Esophagus muscularis mucosa (tissue), 4 donors: ENCODE measurements at regions not wholly inside any gene's neighbourhood (a gene's known extent, or its start where the extent isn't known, plus 50 kb on each side); places are given as distances from the start of the nearest gene placed in this dataset.

ENCODE experiments used
- DNase-seq: peaks from one replicate; pipeline ENCODE4 v3.0.0-alpha.2; 2017; ENCODE audit errors: extremely low spot score
- H3K27ac ChIP-seq, 4 donors: fragments of 200-600 bp; sonication (generic); replicated peaks in 1 of 4; 1 replicate in 3 of 4; 2 replicates in 1 of 4; pipeline ENCODE4 v1.5.1; 2016 to 2019; ENCODE audit warnings: mild to moderate bottlenecking in 1 of 4
- H3K27me3 ChIP-seq, 4 donors: fragments of 200-600 bp; sonication (generic); one replicate each; pipeline versions ENCODE4 v1.5.1 to v1.6.0; 2016 to 2019
- H3K36me3 ChIP-seq, 4 donors: fragments of 200-600 bp; sonication (generic); one replicate each; pipeline ENCODE4 v1.5.1; 2016 to 2019
- H3K4me1 ChIP-seq, 4 donors: fragments of 200-600 bp; sonication (generic); one replicate each; pipeline ENCODE4 v1.5.1; 2016 to 2019
- H3K4me3 ChIP-seq, 4 donors: fragments of 200-600 bp; sonication (generic); 1 replicate in 2 of 4; 2 replicates in 2 of 4; pipeline ENCODE4 v1.5.1; 2016 to 2019; ENCODE audit warnings: mild to moderate bottlenecking in 4 of 4, moderate library complexity in 1 of 4
- H3K9me3 ChIP-seq, 4 donors: fragments of 200-600 bp; sonication (generic); 1 replicate in 3 of 4; 2 replicates in 1 of 4; pipeline ENCODE4 v1.5.1; 2016 to 2019
- EP300 ChIP-seq: sonication (generic); formaldehyde crosslinking; IDR thresholded peaks from one replicate; pipeline ENCODE4 v1.6.1; 2017; ENCODE audit warnings: antibody characterized with exemption
- POLR2A ChIP-seq: fragments of 450-650 bp; IDR thresholded peaks from one replicate; pipeline ENCODE4 v1.6.1; 2017; ENCODE audit warnings: antibody characterized with exemption, moderate library complexity, mild to moderate bottlenecking, low read depth
- POLR2AphosphoS5 ChIP-seq, 2 donors: sonication (generic); formaldehyde crosslinking; IDR thresholded peaks; one replicate each; pipeline ENCODE4 v1.6.1; 2017; ENCODE audit warnings: antibody characterized with exemption in 2 of 2
- WGBS: methylation state at CpG from one replicate; pipeline ENCODE4 v1.1.5; 2018; 5-methylcytosine and 5-hydroxymethylcytosine counted together
- intact Hi-C: fragments of 100-400 bp; cut with DNase I; formaldehyde crosslinking; loops from one replicate; pipeline ENCODE4 v1.15.1; 2023
- TF ChIP-seq, protein P1 (sequence below), 3 experiments: fragments of 200-600 bp in 2 of 3; fragments of 450-650 bp in 1 of 3; sonication (generic) in 2 of 3; IDR thresholded peaks; one replicate each; pipeline ENCODE4 v1.5.1; 2017 to 2019; ENCODE audit warnings: antibody characterized with exemption in 3 of 3, mild to moderate bottlenecking in 2 of 3, moderate library complexity in 1 of 3

DNA sequence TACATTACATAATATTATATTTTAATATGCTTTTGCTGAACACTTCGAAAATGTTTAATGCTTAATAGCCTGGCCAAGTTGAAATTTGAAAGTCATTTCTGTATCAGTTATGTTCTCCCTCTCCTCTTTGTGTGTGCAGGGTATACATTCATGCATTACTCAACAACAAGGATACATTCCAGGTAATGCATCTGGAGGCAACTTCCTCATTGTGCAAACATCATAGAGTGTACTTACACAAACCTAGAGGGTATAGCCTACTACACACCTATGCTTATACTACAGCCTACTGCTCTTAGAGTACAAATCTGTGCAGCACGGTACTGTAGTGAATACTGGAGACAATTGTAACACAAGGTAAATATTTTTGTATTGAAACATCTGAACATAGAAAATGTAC, 407.3 kb downstream of the MRPL39 start:
- intact Hi-C loops: no loop called here
- no peak overlapping the region for H3K4me3 ChIP-seq
- 91% methylated on average over 2 of the region's 2 CpGs for WGBS
- no peaks in the 10 kb centered on the region for H3K27me3 ChIP-seq
- H3K36me3 ChIP-seq: no peaks in the 10 kb centered on the region
- DNase-seq: no peak
- no peaks in the 10 kb centered on the region for H3K4me1 ChIP-seq
- no peak overlapping the region for H3K27ac ChIP-seq
- TF ChIP-seq, protein P1, sequence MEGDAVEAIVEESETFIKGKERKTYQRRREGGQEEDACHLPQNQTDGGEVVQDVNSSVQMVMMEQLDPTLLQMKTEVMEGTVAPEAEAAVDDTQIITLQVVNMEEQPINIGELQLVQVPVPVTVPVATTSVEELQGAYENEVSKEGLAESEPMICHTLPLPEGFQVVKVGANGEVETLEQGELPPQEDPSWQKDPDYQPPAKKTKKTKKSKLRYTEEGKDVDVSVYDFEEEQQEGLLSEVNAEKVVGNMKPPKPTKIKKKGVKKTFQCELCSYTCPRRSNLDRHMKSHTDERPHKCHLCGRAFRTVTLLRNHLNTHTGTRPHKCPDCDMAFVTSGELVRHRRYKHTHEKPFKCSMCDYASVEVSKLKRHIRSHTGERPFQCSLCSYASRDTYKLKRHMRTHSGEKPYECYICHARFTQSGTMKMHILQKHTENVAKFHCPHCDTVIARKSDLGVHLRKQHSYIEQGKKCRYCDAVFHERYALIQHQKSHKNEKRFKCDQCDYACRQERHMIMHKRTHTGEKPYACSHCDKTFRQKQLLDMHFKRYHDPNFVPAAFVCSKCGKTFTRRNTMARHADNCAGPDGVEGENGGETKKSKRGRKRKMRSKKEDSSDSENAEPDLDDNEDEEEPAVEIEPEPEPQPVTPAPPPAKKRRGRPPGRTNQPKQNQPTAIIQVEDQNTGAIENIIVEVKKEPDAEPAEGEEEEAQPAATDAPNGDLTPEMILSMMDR (IDR thresholded peaks at IDR 0.05): no peak
- TF ChIP-seq EP300 (no peak), POLR2AphosphoS5 (IDR thresholded peaks at IDR 0.05) (no peak), POLR2A (no peak)
- H3K9me3 ChIP-seq: peaks cover 0 to 8% (median 0%) of the 10 kb centered on the region in 4 donors

DNA sequence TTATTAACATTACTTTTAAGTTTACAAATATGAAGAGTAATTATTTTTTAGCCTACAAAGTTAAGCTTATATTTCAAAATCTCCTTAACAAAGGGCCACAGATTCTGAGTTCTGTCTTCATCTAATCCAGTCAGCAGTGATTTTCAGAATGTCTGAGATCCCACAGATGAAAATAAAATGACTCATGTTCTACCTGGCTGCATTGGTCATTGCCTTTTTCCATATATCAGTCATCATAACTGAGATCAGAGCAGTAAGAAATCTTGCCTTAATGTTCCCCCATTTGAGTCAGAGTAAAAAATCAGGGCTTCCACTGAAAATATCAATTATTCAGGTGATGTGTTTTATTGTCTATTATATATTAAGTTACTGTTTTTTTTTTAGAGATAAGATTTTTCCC, 416.1 kb downstream of the MRPL39 start:
- Histone ChIP-seq H3K27me3 (no peaks in the 10 kb centered on the region), H3K4me3 (no peak overlapping the region), H3K4me1 (no peaks in the 10 kb centered on the region), H3K27ac (no peak overlapping the region), H3K36me3 (no peaks in the 10 kb centered on the region), H3K9me3 (peaks cover 0 to 4% (median 0%) of the 10 kb centered on the region in 4 donors)
- no peak for TF ChIP-seq POLR2A
- TF ChIP-seq POLR2AphosphoS5 (IDR thresholded peaks at IDR 0.05): no peak
- TF ChIP-seq EP300: no peak
- TF ChIP-seq, protein P1 (IDR thresholded peaks at IDR 0.05): no peak
- intact Hi-C loops: no loop called here
- no peak for DNase-seq

DNA sequence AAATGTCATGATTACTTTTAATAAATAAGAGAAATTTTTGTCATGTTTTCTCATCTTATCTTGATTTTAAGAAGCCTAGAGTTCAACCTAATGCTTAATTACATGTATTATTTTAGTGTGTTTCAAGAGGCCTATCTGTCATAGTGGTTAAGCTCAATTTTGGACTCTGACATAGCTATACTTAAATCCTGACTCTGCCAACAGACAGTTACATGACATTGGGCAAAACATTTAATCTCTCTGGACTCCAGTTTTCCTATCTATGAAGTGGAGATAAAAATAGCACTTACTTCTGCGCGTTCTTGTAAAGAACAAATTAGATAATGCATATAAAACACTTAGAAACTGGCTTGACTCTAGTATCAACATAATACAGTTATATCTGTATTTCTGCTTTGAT, 417.8 kb downstream of the MRPL39 start:
- WGBS: 83% methylated on average over 2 of the region's 2 CpGs
- no peaks in the 10 kb centered on the region for H3K27me3 ChIP-seq
- DNase-seq: no peak
- TF ChIP-seq POLR2A (no peak), POLR2AphosphoS5 (IDR thresholded peaks at IDR 0.05) (no peak), EP300 (no peak)
- TF ChIP-seq, protein P1 (IDR thresholded peaks at IDR 0.05): no peak
- intact Hi-C loops: no loop called here
- no peak overlapping the region for H3K27ac ChIP-seq
- H3K4me1 ChIP-seq: no peaks in the 10 kb centered on the region
- no peak overlapping the region for H3K4me3 ChIP-seq
- peaks cover 0 to under 1% (median 0%) of the 10 kb centered on the region in 4 donors for H3K9me3 ChIP-seq
- H3K36me3 ChIP-seq: no peaks in the 10 kb centered on the region

- Histone ChIP-seq H3K4me1 (no peaks in the 10 kb centered on the region), H3K27ac (no peak overlapping the region), H3K36me3 (no peaks in the 10 kb centered on the region), H3K9me3 (no peaks in the 10 kb centered on the region), H3K27me3 (no peaks in the 10 kb centered on the region), H3K4me3 (no peak overlapping the region)
- no peak for DNase-seq
- no peak for TF ChIP-seq EP300
- TF ChIP-seq POLR2AphosphoS5 (IDR thresholded peaks at IDR 0.05): no peak
- WGBS: 97% methylated on average over 2 of the region's 2 CpGs
- intact Hi-C loops: no loop called here
These were observed 418.6 kb downstream of the MRPL39 start for GRCh38 chr21:25188677-25189079.

DNA sequence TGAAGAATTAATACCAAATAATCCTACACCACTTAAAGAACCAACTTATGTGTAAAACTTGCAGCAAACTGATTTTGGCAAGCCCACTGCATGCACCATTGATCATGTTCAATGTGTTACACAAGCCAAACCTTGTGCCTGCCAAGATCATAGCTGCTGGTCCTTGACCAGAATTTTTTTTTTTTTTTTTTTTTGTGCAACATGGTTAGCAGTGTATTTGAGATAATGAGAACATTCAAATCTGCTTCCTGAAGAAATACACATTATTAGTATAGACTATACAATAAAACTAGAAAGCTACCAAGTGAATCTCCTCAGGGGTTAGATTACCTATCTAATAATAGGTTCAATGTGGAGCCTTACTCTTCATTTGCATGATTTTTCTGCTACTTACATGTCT, 421.0 kb downstream of the MRPL39 start:
- DNase-seq: no peak
- Histone ChIP-seq H3K9me3 (no peaks in the 10 kb centered on the region), H3K27ac (no peak overlapping the region), H3K27me3 (no peaks in the 10 kb centered on the region), H3K4me1 (no peaks in the 10 kb centered on the region), H3K36me3 (no peaks in the 10 kb centered on the region), H3K4me3 (no peak overlapping the region)
- intact Hi-C loops: no loop called here
- TF ChIP-seq, protein P1 (IDR thresholded peaks at IDR 0.05): no peak
- TF ChIP-seq POLR2A (no peak), EP300 (no peak), POLR2AphosphoS5 (IDR thresholded peaks at IDR 0.05) (no peak)
